OCI-LY1 (cell line): ENCODE measurements at regions not wholly inside any gene's neighbourhood (a gene's known extent, or its start where the extent isn't known, plus 50 kb on each side); places are given as distances from the start of the nearest gene placed in this dataset.

Experiments
- H2AFZ ChIP-seq: fragments of 200-600 bp; sonication (generic), shearing (Covaris generic); 2 replicates; pipeline ENCODE4 v1.6.0; 2014; ENCODE audit warnings: antibody characterized with exemption, mild to moderate bottlenecking, low read length
- H3F3A ChIP-seq: fragments of 200-600 bp; sonication (generic), shearing (Covaris generic); 2 replicates; pipeline ENCODE4 v1.6.0; 2014; ENCODE audit warnings: mild to moderate bottlenecking, antibody characterized with exemption, low read length, moderate library complexity; ENCODE audit not compliant: insufficient read depth
- H3K27ac ChIP-seq: fragments of 200-600 bp; sonication (generic); 2 replicates; pipeline ENCODE4 v1.5.1; 2014; ENCODE audit warnings: low read length, mixed run types, mild to moderate bottlenecking, low read depth; ENCODE audit not compliant: poor library complexity, severe bottlenecking
- H3K27me3 ChIP-seq: fragments of 200-600 bp; sonication (generic); 2 replicates; pipeline ENCODE4 v1.6.0; 2014; ENCODE audit warnings: antibody characterized with exemption, mild to moderate bottlenecking, low read length, moderate library complexity; ENCODE audit not compliant: insufficient read depth
- H3K36me3 ChIP-seq: fragments of 200-600 bp; sonication (generic); 2 replicates; pipeline ENCODE4 v1.6.1; 2014; ENCODE audit warnings: mild to moderate bottlenecking, antibody characterized with exemption, low read length, moderate library complexity, mixed read lengths; ENCODE audit not compliant: insufficient read depth
- H3K4me1 ChIP-seq: fragments of 200-600 bp; sonication (generic); 2 replicates; pipeline ENCODE4 v1.5.1; 2014; ENCODE audit warnings: mild to moderate bottlenecking, low read length, moderate library complexity; ENCODE audit not compliant: insufficient read depth, severe bottlenecking
- H3K4me2 ChIP-seq: fragments of 200-600 bp; sonication (generic), shearing (Covaris generic); 2 replicates; pipeline ENCODE4 v1.6.1; 2014; ENCODE audit warnings: low read length
- H3K4me3 ChIP-seq: fragments of 200-600 bp; sonication (generic); 2 replicates; pipeline ENCODE4 v1.5.1; 2014; ENCODE audit warnings: low read length, low read depth, mild to moderate bottlenecking, mixed read lengths; ENCODE audit not compliant: poor library complexity, severe bottlenecking
- H3K79me2 ChIP-seq: fragments of 200-600 bp; shearing (Covaris generic); 2 replicates; pipeline ENCODE4 v1.6.1; 2016; ENCODE audit warnings: mixed run types, low read length, mixed read lengths; ENCODE audit not compliant: insufficient read depth
- H3K9ac ChIP-seq: fragments of 200-600 bp; sonication (generic), shearing (Covaris generic); 2 replicates; pipeline ENCODE4 v1.6.1; 2014; ENCODE audit warnings: mild to moderate bottlenecking, low read length, mixed read lengths
- H3K9me2 ChIP-seq: fragments of 200-600 bp; sonication (generic), shearing (Covaris generic); 2 replicates; pipeline ENCODE4 v1.6.1; 2014; ENCODE audit warnings: low read depth, mild to moderate bottlenecking, low read length, mixed read lengths
- H3K9me3 ChIP-seq: fragments of 200-600 bp; shearing (Covaris generic); 2 replicates; pipeline ENCODE4 v1.6.1; 2014; ENCODE audit warnings: low read length, mixed read lengths
- H4K20me1 ChIP-seq: fragments of 200-600 bp; sonication (generic), shearing (Covaris generic); 2 replicates; pipeline ENCODE4 v1.6.0; 2016; ENCODE audit warnings: mild to moderate bottlenecking, low read length; ENCODE audit not compliant: insufficient read depth
- EZH2 ChIP-seq: fragments of 200-600 bp; sonication (generic), shearing (Covaris generic); IDR thresholded peaks from 2 replicates; pipeline ENCODE4 v1.8.0; 2017; ENCODE audit warnings: borderline replicate concordance, mixed run types, mild to moderate bottlenecking, antibody characterized with exemption, low read length, moderate library complexity, mixed read lengths
- TF ChIP-seq, protein P1 (sequence below): fragments of 200-600 bp; sonication (generic), shearing (Covaris generic); IDR thresholded peaks from 2 replicates; pipeline ENCODE4 v1.5.1; 2017; ENCODE audit warnings: mild to moderate bottlenecking, antibody characterized with exemption, low read length, moderate library complexity, mixed read lengths

DNA sequence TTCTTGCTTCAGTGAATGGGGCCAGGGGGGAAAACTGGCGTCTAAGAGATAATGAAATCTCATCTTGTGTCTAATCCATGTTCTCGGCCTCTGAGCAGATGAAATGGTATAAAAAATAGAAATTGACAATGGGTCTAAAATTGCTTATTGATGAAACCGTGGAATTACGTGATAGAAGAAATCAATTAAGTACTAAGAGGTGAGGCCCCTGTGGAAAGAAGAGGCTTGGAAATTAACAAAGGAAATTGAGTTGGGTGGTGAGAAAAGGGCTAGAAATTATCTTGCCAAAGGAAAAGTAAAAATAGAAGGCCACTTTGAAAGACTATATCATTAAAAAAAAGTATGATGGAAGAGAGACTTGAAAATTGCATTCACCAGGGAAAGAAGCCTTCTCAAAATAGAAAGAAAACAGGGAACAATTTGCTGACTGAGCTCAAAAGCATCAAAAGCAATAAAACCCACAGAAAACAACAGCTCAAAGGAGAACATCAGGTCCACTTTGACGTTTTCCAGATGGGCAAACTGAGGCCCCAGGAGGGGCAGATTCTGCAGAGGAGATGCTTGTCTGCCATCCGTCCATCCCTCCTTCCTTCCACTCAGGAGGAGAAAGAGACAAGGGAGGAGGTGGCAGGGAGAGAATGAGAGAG is 226.1 kb upstream of the RTL1 start:
- Histone ChIP-seq H3K9me3 (no peaks in the 10 kb centered on the region), H3F3A (no peaks in the 10 kb centered on the region), H4K20me1 (no peaks in the 10 kb centered on the region), H3K4me3 (no peak overlapping the region), H3K9me2 (no peaks in the 10 kb centered on the region), H3K27ac (no peak overlapping the region), H2AFZ (no peak overlapping the region), H3K79me2 (no peaks in the 10 kb centered on the region), H3K9ac (no peak overlapping the region), H3K4me1 (no peaks in the 10 kb centered on the region), H3K36me3 (no peaks in the 10 kb centered on the region), H3K27me3 (no peaks in the 10 kb centered on the region), H3K4me2 (no peak overlapping the region)
- TF ChIP-seq, protein P1, sequence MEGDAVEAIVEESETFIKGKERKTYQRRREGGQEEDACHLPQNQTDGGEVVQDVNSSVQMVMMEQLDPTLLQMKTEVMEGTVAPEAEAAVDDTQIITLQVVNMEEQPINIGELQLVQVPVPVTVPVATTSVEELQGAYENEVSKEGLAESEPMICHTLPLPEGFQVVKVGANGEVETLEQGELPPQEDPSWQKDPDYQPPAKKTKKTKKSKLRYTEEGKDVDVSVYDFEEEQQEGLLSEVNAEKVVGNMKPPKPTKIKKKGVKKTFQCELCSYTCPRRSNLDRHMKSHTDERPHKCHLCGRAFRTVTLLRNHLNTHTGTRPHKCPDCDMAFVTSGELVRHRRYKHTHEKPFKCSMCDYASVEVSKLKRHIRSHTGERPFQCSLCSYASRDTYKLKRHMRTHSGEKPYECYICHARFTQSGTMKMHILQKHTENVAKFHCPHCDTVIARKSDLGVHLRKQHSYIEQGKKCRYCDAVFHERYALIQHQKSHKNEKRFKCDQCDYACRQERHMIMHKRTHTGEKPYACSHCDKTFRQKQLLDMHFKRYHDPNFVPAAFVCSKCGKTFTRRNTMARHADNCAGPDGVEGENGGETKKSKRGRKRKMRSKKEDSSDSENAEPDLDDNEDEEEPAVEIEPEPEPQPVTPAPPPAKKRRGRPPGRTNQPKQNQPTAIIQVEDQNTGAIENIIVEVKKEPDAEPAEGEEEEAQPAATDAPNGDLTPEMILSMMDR = no peak
- no peak for TF ChIP-seq EZH2

DNA sequence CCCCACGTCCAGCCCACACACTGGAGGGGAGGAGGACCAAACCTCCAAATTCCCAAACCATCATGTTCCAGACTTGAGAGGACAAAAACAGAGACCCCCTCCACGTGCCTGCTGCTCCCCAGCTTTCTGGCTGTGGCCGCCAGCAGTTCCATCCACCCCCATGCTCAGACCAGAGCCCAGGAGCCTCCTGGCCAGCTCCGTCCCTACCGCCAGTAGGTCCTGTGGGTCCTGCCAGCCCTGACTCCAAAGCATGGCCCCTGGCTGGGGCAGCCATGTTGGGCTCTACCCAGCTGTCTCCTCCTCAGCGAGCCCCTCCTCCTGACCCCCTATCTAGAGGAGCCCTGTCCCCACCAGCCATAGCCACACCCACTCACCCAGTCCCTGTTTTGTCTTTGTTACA is 227.3 kb upstream of the RTL1 start:
- Histone ChIP-seq H3K9me3 (no peaks in the 10 kb centered on the region), H4K20me1 (no peaks in the 10 kb centered on the region), H3K79me2 (no peaks in the 10 kb centered on the region), H3F3A (no peaks in the 10 kb centered on the region), H2AFZ (no peak overlapping the region), H3K4me2 (no peak overlapping the region), H3K9me2 (no peaks in the 10 kb centered on the region), H3K36me3 (no peaks in the 10 kb centered on the region), H3K9ac (no peak overlapping the region), H3K4me3 (no peak overlapping the region), H3K27me3 (no peaks in the 10 kb centered on the region), H3K4me1 (no peaks in the 10 kb centered on the region), H3K27ac (no peak overlapping the region)
- TF ChIP-seq, protein P1 = no peak
- no peak for TF ChIP-seq EZH2

DNA sequence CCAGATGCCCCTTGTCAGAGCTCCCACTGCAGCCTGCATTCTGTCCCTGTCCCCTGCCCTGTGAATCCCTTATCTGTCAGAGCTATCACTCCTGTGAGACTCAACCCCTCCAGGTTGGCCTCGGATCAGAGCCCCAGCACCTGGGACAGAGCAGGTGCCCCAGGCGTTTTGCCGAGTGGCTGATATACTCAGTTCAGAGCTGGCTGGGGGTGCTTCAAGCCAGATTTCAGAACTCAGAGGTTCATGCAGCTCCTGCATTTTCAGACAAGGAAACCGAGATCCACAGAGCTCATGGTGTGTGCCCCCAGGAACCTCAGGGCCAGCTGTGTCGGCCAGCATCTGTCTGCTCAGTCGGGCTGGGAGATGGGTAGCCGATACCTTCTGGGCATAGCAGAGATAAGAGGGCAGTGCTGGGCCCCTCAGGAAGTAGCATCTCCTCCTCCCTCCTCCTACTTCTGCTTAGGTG is 228.0 kb upstream of the RTL1 start:
- H3F3A ChIP-seq = no peaks in the 10 kb centered on the region
- no peak for TF ChIP-seq EZH2
- TF ChIP-seq, protein P1 = no peak
- no peaks in the 10 kb centered on the region for H3K4me1 ChIP-seq
- no peak overlapping the region for H3K4me3 ChIP-seq
- H4K20me1 ChIP-seq = no peaks in the 10 kb centered on the region
- no peaks in the 10 kb centered on the region for H3K79me2 ChIP-seq
- no peaks in the 10 kb centered on the region for H3K9me3 ChIP-seq
- H3K27ac ChIP-seq = no peak overlapping the region
- H3K9me2 ChIP-seq = no peaks in the 10 kb centered on the region
- H3K27me3 ChIP-seq = no peaks in the 10 kb centered on the region
- H3K36me3 ChIP-seq = no peaks in the 10 kb centered on the region
- H3K9ac ChIP-seq = no peak overlapping the region
- H2AFZ ChIP-seq = no peak overlapping the region
- no peak overlapping the region for H3K4me2 ChIP-seq
